Glutamatergic neuron (in vitro differentiated cells): ENCODE measurements at regions not wholly inside any gene's neighbourhood (a gene's known extent, or its start where the extent isn't known, plus 50 kb on each side); places are given as distances from the start of the nearest gene placed in this dataset.

Source experiments
- DNase-seq: peaks from one replicate; pipeline ENCODE4 v3.0.0; 2022
- H3K27ac Mint-ChIP-seq: one replicate; pipeline ENCODE4 v1.8.0; 2020; ENCODE audit warnings: mild to moderate bottlenecking, mixed read lengths, inconsistent platforms; ENCODE audit not compliant: unreplicated experiment
- H3K27me3 Mint-ChIP-seq: one replicate; pipeline ENCODE4 v1.8.0; 2020; ENCODE audit warnings: mild to moderate bottlenecking, moderate library complexity, mixed read lengths, inconsistent platforms; ENCODE audit not compliant: unreplicated experiment
- H3K36me3 Mint-ChIP-seq: one replicate; pipeline ENCODE4 v1.8.0; 2020; ENCODE audit warnings: mild to moderate bottlenecking, mixed read lengths, inconsistent platforms; ENCODE audit not compliant: unreplicated experiment
- H3K4me1 Mint-ChIP-seq: one replicate; pipeline ENCODE4 v1.8.0; 2020; ENCODE audit warnings: mild to moderate bottlenecking, low read depth, mixed read lengths, inconsistent platforms; ENCODE audit not compliant: unreplicated experiment
- H3K4me3 Mint-ChIP-seq: one replicate; pipeline ENCODE4 v1.8.0; 2020; ENCODE audit warnings: mild to moderate bottlenecking, mixed read lengths, inconsistent platforms; ENCODE audit not compliant: unreplicated experiment
- H3K9me3 Mint-ChIP-seq: one replicate; pipeline ENCODE4 v1.8.0; 2020; ENCODE audit warnings: mild to moderate bottlenecking, moderate library complexity, mixed read lengths, inconsistent platforms; ENCODE audit not compliant: unreplicated experiment
- CTCF ChIP-seq: fragments of 200-600 bp; sonication (generic); IDR thresholded peaks from one replicate; pipeline ENCODE4 v1.5.0; 2021; ENCODE audit not compliant: partially characterized antibody, unreplicated experiment

GRCh38 chr18:65974758-65975157, 223.9 kb downstream of the CDH7 start:
- Mint-ChIP-seq H3K9me3 (no peaks in the 10 kb centered on the region), H3K27me3 (no peaks in the 10 kb centered on the region), H3K27ac (no peak overlapping the region), H3K36me3 (no peaks in the 10 kb centered on the region), H3K4me1 (no peaks in the 10 kb centered on the region), H3K4me3 (no peak overlapping the region)
- no peak for TF ChIP-seq CTCF
- no peak for DNase-seq

DNA sequence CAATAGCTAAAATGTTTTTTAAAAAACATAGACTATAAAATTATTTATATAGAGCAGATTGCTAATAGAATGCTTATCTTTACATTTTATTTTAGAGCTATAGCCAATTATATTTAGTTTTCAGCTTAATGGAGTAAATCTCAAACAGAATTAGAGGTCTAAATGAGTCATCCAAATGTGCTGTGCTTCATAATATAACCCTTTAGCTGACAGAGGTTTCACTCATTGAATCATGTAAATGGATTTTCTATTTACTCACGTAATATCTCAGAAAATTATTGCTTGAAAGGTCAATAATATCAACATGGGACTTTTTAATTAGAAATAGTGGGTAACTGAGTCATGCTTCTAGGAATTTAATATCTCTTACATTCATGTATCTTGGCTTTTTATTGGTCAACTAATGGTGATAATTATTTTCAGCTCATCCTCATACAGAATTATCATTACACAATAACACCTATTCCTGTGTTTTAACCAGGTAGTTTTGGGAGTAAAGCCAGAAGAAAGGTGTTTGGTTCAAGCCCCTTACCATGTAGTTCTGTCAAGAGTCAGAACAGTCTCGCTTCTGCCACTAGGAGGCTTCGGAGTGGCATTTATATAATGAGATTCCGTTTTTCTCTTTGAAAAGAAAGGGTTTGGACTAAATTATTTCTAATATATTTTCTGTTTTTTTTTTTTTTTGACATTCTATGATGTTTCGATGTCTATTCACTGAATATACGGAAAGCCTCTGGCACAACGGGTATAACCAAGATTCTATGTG, 217.6 kb downstream of the CDH7 start:
- no peaks in the 10 kb centered on the region for H3K4me1 Mint-ChIP-seq
- TF ChIP-seq CTCF = peak; percentile 79
- no peaks in the 10 kb centered on the region for H3K36me3 Mint-ChIP-seq
- no peak for DNase-seq
- H3K4me3 Mint-ChIP-seq = no peak overlapping the region
- peaks cover 2% of the 10 kb centered on the region for H3K27me3 Mint-ChIP-seq
- H3K27ac Mint-ChIP-seq = no peak overlapping the region
- H3K9me3 Mint-ChIP-seq = no peaks in the 10 kb centered on the region

DNA sequence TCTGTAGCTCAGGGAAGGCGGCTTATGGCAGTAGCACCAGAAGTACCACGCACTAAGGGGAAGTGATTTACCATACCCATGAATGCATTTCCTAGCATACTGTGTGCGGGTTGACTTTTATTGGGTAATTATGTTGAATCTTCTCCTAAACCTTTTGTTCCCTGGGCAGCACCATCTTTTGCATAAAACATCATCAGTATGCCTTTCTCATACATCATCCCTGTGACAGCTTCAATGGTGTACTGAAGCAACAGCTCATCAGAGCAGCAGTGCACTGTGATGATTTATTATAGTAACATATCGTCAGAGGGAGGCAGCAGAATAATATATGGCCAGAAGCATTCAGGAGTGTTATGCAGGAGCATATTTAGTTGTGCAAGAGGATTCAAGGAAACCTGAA, 204.9 kb downstream of the CDH7 start:
- Mint-ChIP-seq H3K9me3 (peaks cover 1% of the 10 kb centered on the region), H3K27me3 (peaks cover 2% of the 10 kb centered on the region), H3K4me3 (no peak overlapping the region), H3K36me3 (no peaks in the 10 kb centered on the region), H3K27ac (no peak overlapping the region), H3K4me1 (no peaks in the 10 kb centered on the region)
- no peak for DNase-seq
- TF ChIP-seq CTCF = no peak

- no peak for TF ChIP-seq CTCF
- H3K36me3 Mint-ChIP-seq = no peaks in the 10 kb centered on the region
- no peaks in the 10 kb centered on the region for H3K27me3 Mint-ChIP-seq
- no peak overlapping the region for H3K4me3 Mint-ChIP-seq
- H3K27ac Mint-ChIP-seq = no peak overlapping the region
- no peaks in the 10 kb centered on the region for H3K9me3 Mint-ChIP-seq
- no peaks in the 10 kb centered on the region for H3K4me1 Mint-ChIP-seq
- DNase-seq = no peak
These were observed 203.6 kb downstream of the CDH7 start for GRCh38 chr18:65954372-65954771.

DNA sequence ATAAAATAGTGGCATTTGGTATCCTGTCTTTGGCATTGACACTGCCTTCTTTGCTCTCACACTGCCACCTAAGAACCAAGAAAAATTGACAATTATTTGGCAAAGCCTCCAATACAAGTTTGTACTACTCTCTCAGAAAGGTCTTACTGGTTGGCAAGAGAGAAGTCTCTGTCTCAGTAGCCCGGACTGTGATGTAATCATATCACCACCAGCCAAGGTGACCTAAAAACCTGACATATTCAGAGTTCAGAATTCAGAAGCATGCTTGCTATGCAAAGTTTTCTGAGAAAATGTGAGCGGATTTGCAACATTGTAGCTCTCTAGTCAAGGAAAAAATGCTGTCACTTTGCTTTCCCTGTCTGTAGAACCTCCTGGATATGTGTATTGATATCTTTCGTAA, 196.0 kb downstream of the CDH7 start:
- H3K4me3 Mint-ChIP-seq = no peak overlapping the region
- TF ChIP-seq CTCF = no peak
- H3K27ac Mint-ChIP-seq = no peak overlapping the region
- H3K9me3 Mint-ChIP-seq = no peaks in the 10 kb centered on the region
- H3K4me1 Mint-ChIP-seq = peaks cover 7% of the 10 kb centered on the region
- no peak for DNase-seq
- H3K36me3 Mint-ChIP-seq = no peaks in the 10 kb centered on the region
- no peaks in the 10 kb centered on the region for H3K27me3 Mint-ChIP-seq
